Activated CD8-positive, alpha-beta memory T cell treated with anti-CD3 and anti-CD28 coated beads, Interleukin-2, amount 50 U/mL, for 24 hours (primary cell): ENCODE measurements at regions not wholly inside any gene's neighbourhood (a gene's known extent, or its start where the extent isn't known, plus 50 kb on each side); places are given as distances from the start of the nearest gene placed in this dataset.

Experiments
- DNase-seq: peaks from one replicate; pipeline ENCODE4 v3.0.0-alpha.2; 2020; ENCODE audit errors: extremely low read depth

- DNase-seq: no peak
These were observed 102.8 kb downstream of the MAF start for GRCh38 chr16:79497606-79498350.

- DNase-seq: no peak
These were observed 106.6 kb downstream of the MAF start for GRCh38 chr16:79493911-79494310.

GRCh38 chr16:79492036-79492435 lies 108.5 kb downstream of the MAF start:
- DNase-seq: no peak

- DNase-seq: no peak
These were observed 115.5 kb downstream of the MAF start for GRCh38 chr16:79485020-79485419.

- DNase-seq: no peak
These were observed 116.3 kb downstream of the MAF start for GRCh38 chr16:79484237-79484636.

GRCh38 chr16:79483336-79483735 lies 117.2 kb downstream of the MAF start:
- DNase-seq: no peak

- DNase-seq: no peak
These were observed 118.5 kb downstream of the MAF start for GRCh38 chr16:79482011-79482410.

- DNase-seq: no peak
These were observed 119.6 kb downstream of the MAF start for GRCh38 chr16:79480929-79481328.

GRCh38 chr16:79480056-79480455 lies 120.5 kb downstream of the MAF start:
- DNase-seq: no peak

- no peak for DNase-seq
These were observed 124.0 kb downstream of the MAF start for GRCh38 chr16:79476580-79476979.

GRCh38 chr16:79475841-79476240 lies 124.7 kb downstream of the MAF start:
- DNase-seq: no peak

- no peak for DNase-seq
These were observed 127.1 kb downstream of the MAF start for GRCh38 chr16:79473456-79473855.

GRCh38 chr16:79472426-79472825 lies 128.1 kb downstream of the MAF start:
- no peak for DNase-seq

- DNase-seq: no peak
These were observed 130.5 kb downstream of the MAF start for GRCh38 chr16:79469999-79470398.

- no peak for DNase-seq
These were observed 131.9 kb downstream of the MAF start for GRCh38 chr16:79468631-79469030.

- no peak for DNase-seq
These were observed 132.4 kb downstream of the MAF start for GRCh38 chr16:79468121-79468552.

GRCh38 chr16:79466111-79466510 lies 134.4 kb downstream of the MAF start:
- DNase-seq: no peak

GRCh38 chr16:79463841-79464240 lies 136.7 kb downstream of the MAF start:
- DNase-seq: no peak

- DNase-seq: no peak
These were observed 144.5 kb downstream of the MAF start for GRCh38 chr16:79456036-79456435.

GRCh38 chr16:79452671-79453070 lies 147.9 kb downstream of the MAF start:
- no peak for DNase-seq

- DNase-seq: no peak
These were observed 149.2 kb downstream of the MAF start for GRCh38 chr16:79451196-79451816.

- DNase-seq: no peak
These were observed 150.6 kb downstream of the MAF start for GRCh38 chr16:79449900-79450299.

- DNase-seq: no peak
These were observed 151.3 kb downstream of the MAF start for GRCh38 chr16:79449067-79449769.
